DMS53 (cell line): ENCODE measurements at regions not wholly inside any gene's neighbourhood (a gene's known extent, or its start where the extent isn't known, plus 50 kb on each side); places are given as distances from the start of the nearest gene placed in this dataset.
"Not testable (repeated sequence)": the region's sequence is repeated elsewhere in the genome, so short reads cannot be mapped to it uniquely, and the experiment has no call there.

ENCODE experiments used
- DNase-seq: peaks from one replicate; lab custom pipeline; 2025; lab: John Stamatoyannopoulos, UW

DNA sequence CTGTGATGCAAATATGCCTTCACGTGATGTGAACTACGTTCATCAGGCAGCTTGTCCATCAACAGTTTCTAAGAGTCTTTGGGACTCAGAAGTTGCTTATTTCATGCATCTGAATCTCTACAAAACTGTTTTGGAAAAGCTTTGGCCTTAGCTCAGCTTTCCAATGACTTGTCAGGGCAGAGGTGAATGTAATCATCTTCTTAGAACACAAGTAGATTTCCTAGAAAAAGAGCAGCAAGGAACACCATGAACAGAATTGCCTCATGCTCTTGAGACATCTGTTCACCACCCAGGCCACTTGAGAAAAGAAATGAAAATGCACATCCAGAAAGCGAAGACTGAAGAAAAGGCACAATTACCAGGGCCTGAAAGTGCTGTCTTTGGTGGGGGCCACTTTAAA lies 105.8 kb upstream of the PDHA1 start:
- DNase-seq, result no peak

DNA sequence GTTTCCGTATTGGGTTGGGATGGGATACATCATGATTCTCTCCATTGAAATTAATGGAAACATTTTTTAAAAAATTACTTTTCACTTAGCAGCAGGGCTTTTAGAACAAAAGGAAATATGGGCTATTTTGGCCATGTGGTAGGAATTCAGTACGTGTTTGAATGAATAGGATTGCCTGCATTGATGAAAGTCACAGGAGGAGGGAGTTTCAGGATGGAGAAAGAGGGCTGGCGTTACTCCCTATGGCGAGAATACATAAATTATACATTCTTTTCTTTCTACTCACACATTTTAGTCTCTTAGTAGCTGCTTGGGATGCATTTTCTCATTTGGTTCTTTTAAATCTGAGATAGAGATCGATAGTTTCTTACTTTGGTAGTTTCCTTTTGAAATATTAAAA lies 100.3 kb upstream of the PDHA1 start:
- DNase-seq, result no peak

DNA sequence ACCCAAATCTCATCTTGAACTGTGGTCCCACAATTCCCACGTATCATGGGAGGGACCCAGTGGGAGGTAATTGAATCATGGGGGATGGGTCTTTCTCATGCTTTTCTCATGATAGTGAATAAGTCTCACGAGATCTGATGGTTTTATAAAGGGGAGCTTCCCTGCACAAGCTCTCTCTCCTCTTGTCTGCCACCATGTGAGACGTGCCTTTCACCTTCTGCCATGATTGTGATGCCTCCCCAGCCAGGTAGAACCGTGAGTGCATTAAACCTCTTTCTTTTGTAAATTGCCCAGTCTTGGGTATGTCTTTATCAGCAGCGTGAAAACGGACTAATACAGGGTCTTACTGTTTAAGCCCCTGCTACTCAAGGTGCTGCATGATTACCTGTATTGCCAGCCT lies 98.8 kb upstream of the PDHA1 start:
- DNase-seq, result not testable (repeated sequence)

DNA sequence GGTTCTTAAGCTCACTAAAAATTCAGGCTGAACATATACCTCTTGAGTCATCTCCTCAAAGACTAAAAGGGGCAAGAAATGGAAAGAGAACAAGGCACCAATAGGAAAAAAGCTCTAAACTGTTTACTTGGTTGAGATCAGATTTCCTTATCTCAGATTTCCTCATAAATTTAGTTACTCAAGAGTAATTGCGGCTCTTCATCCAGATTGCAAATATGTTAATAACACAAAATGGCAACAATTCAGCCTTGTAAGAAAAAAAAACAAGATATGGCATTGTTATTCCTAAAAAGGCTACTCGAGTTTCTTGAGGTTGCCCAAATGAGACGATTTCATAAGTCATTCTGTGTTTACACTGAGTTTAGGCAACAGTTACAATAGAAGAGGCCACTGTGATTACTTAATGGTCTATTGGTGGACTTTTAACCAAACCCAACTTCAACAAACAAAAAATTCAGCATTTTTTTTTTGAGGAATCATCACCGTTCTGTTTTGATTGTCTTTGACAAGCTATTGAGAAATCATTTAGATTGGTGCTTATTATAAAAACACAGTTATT lies 97.9 kb upstream of the PDHA1 start:
- DNase-seq, result no peak

DNA sequence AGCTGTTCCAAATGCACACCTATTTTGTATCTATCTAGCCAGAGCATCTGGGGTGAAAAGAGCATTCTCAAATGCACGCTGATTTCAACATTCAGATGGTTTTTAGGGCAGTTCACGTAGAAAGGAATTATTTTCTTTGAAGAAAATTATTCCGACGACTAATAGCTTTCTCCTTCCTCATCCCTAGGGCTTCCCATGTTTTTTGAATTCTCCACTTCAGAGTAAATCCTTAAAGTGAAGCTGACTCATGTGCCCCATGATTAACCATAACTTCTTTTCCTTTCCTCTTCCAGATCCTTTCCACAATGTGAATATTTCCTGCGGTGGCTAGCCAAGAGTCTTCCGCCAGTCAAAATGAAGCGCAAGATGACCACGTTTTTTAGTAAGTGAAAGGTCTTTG lies 86.7 kb upstream of the PDHA1 start:
- no peak for DNase-seq

DNA sequence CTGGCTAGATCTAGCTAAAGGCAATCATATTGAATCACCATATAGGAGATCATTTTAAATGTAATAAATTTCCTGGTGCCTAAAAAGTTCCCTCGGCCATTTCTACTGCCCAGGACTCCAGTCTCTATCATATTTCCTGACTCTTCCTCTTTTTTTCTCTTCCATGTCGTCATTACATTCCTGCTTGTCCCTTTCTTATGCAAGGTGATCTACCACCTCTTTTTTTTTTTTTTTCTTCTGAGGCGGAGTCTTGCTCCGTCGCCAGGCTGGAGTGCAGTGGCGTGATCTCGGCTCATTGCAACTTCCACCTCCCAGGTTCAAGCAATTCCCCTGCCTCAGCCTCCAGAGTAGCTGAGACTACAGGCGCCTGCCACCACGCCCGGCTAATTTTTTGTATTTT lies 82.7 kb upstream of the PDHA1 start:
- DNase-seq, result not testable (repeated sequence)

DNA sequence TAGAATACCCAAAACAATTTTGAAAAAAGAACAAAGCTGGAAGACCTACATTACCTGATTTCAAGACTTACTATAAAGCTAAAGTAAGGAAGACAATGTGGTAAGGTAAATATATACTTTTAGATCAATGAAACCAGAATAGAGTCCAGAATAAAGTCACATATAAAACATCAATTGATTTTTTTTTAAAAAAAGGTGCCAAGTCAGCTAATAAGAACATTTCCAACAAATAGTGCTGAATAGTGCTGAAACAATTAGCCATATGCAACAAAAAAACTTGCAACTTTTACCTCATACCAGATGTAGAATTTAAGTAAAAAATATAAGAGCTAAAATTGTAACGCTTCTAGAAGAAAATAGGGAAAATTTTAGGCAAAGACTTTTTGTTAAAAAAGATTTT lies 73.0 kb upstream of the PDHA1 start:
- no peak for DNase-seq

DNA sequence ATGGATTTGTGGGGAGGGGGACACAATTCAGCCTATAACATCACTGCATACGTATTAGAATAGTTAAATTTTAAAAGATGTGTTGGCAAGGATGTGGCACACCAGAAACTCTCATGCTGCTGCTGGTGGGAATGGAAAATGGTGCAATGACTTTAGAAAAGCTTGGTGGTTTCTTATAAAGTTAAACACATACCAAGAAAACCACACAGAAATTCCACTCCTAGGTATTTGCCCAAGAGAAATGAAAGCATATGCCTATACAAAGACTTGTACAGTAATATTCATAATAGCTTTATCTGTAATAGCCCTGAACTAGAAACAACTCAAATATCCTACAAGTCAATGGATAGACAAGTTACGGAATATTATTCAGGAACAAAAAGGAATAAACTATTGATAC lies 71.3 kb upstream of the PDHA1 start:
- DNase-seq, result no peak

DNA sequence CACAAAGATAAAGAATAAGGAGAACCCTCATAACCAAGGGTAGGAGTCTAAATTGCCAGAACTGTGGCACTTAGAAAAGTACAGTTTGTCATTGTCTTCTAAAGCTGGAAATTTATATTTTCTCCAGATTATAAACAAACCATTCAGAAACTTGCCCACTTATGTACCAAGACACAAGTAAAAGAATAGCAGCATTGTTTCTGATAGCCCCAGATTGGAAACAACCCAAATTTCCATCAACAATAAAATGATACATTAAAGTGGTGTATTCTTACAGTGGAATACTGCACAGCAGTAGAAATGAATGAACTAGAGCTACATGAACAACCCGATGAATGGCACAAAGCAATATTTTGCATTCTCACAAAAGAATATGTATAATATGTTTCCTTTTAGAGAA lies 63.1 kb upstream of the PDHA1 start:
- no peak for DNase-seq

DNA sequence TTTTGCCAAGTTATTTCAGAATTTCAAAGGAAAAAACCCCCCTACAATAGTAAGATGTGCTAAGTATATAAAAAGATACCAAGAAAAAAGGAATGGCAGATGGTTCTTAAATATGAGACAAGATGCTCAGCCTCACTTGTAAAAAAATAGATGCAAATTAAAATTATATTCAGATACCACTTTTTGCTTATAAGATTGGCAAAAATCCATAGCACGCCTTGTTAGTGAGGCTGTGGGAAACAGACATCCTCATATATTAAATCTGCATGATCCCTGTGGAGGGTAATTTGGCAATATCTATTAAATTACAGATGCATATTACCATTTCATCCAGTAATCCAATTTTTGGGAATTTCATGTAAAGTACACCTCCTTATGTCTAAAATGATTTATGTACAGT lies 62.5 kb upstream of the PDHA1 start:
- DNase-seq, result no peak

DNA sequence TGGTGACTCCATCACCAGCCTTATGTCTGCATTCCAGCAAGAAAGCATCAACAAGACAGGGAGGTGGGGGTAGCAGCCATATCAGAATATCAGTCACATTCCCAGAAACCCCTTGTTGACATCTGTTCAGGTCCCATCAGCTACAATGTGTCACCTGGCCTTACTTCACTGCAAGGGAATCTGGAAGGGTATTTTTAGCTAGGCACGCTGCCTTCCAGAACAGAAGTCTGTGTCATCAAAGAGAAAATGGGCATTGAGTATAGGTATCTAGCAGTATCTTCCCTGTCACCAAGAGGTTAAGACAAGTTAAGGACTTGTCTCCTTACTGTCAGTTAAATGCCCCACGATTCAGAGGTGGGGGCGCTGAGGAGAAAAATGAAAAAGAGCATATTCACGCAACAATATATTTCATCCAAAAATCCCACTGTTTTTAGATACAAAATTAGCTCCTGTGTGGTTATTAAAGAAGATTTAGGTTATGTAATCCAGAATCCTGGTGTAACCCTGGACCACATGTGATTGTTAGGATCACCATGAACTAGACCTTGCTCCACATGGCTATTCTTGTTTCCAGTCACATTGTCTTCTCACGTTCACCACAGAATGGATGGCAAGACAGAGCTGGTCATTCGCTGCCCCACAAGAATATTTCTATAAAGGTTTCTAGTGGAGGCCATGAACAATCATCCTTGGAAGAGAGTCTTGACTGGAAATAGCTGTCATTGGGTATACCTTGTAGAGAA lies 60.0 kb upstream of the PDHA1 start:
- no peak for DNase-seq

DNA sequence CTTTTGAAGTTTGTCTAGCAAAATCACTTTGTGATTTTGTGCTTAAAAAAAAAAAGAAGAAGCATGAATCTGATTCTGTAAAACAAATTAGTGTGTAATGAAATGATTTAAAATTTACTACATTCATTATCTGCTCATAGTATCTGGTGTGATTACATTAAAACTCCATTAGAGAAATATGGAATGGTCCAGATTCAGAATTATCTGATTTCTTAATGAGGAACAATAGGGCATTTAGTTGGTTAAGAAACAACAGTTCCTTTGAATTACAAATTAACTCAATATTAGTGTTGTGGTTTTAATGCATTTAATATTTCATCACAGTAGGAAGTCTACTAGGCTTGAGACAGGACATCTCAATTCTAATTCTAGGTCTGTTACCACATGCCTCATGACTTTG lies 57.9 kb upstream of the PDHA1 start:
- DNase-seq, result no peak

DNA sequence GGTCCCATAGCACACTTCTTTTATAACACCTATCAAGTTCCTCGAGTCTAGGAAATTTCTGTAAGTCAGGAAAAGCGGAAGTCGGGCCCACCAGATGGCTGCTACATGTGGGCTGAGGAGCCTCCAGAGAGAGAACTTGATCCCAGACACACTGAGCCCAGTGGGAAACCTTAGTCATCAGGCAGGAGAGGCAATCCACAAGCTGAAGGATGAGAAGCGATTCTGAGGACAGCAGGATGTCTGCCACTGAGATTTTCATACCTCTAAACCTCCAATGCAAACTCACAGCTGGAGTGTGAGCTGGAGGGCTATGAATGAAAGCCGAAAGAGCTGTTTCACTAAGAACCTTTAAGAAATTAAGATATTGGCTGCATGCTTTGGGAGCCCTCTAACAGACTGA lies 52.6 kb upstream of the PDHA1 start:
- no peak for DNase-seq

DNA sequence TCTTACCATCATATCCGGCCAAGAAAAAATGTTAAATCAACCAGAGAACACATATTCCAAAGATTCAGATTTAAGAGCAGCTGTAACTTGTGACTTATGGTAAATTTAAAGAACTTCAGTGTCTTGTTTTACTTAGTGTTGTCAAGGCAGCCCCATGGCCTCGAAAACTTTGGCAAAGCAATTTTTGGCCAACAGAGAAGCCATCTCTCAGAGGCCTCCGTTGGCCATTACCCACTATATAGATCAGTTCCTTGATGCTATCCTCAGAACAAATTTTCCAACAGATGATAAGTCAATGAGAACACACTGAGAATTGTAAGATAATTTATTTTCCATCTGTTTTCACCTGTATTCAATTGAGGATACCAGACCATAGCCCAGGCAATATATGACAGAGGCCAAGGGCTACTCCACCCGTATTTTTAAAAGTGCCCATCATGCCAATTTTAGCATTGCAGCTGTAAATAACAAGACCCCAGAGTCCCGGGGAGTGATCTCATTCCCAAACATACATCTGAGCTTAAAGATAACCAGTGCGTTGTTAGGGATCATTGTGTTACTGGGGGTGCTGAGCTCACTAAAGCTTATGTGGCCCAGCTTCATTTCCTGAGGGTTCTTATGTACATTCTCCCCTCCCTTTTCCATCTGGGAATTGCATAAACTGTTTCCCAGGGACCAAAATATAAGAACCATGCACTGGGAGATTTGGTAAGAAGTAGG lies 50.0 kb upstream of the PDHA1 start:
- DNase-seq, result no peak
